HG03066 (cell line): ENCODE measurements at regions not wholly inside any gene's neighbourhood (a gene's known extent, or its start where the extent isn't known, plus 50 kb on each side); places are given as distances from the start of the nearest gene placed in this dataset.

Experiments used
- ATAC-seq: cut with Tn5 transposase; IDR thresholded peaks from one replicate; pipeline ENCODE4 v1.9.1; 2021; ENCODE audit warnings: low read depth; ENCODE audit not compliant: unreplicated experiment

- no peak for ATAC-seq
Observed at GRCh38 chr18:73966954-73967353, 180.7 kb downstream of the FBXO15 start.

- ATAC-seq, result no peak
Observed at GRCh38 chr18:73962256-73962655, 185.4 kb downstream of the FBXO15 start.

- ATAC-seq, result no peak
Observed at GRCh38 chr18:73961804-73962203, 185.8 kb downstream of the FBXO15 start.

- no peak for ATAC-seq
Observed at GRCh38 chr18:73959352-73959751, 188.3 kb downstream of the FBXO15 start.

- no peak for ATAC-seq
Observed at GRCh38 chr18:73954268-73954667, 193.4 kb downstream of the FBXO15 start.

GRCh38 chr18:73952296-73952946 lies 195.2 kb downstream of the FBXO15 start:
- ATAC-seq, result no peak

- ATAC-seq, result no peak
Observed at GRCh38 chr18:73950116-73950700, 197.4 kb downstream of the FBXO15 start.

- ATAC-seq, result no peak
Observed at GRCh38 chr18:73948497-73948896, 199.1 kb downstream of the FBXO15 start.

- ATAC-seq, result no peak
Observed at GRCh38 chr18:73948084-73948483, 199.6 kb downstream of the FBXO15 start.

- no peak for ATAC-seq
Observed at GRCh38 chr18:73947180-73947921, 200.3 kb downstream of the FBXO15 start.

- no peak for ATAC-seq
Observed at GRCh38 chr18:73945130-73945792, 202.4 kb downstream of the FBXO15 start.

- no peak for ATAC-seq
Observed at GRCh38 chr18:73944715-73945114, 202.9 kb downstream of the FBXO15 start.

- ATAC-seq, result no peak
Observed at GRCh38 chr18:73943763-73944162, 203.9 kb downstream of the FBXO15 start.

GRCh38 chr18:73942956-73943355 lies 204.7 kb downstream of the FBXO15 start:
- ATAC-seq, result no peak

- no peak for ATAC-seq
Observed at GRCh38 chr18:73942081-73942625, 205.5 kb downstream of the FBXO15 start.

- no peak for ATAC-seq
Observed at GRCh38 chr18:73940721-73941120, 206.9 kb downstream of the FBXO15 start.

- no peak for ATAC-seq
Observed at GRCh38 chr18:73939391-73939790, 208.2 kb downstream of the FBXO15 start.

- no peak for ATAC-seq
Observed at GRCh38 chr18:73933685-73934084, 213.9 kb downstream of the FBXO15 start.

- no peak for ATAC-seq
Observed at GRCh38 chr18:73932976-73933375, 214.7 kb downstream of the FBXO15 start.

- ATAC-seq, result no peak
Observed at GRCh38 chr18:73927496-73927895, 220.1 kb downstream of the FBXO15 start.

- ATAC-seq, result no peak
Observed at GRCh38 chr18:73924836-73925235, 222.8 kb downstream of the FBXO15 start.
